Middle frontal gyrus (tissue), 1 donor: ENCODE measurements at regions not wholly inside any gene's neighbourhood (a gene's known extent, or its start where the extent isn't known, plus 50 kb on each side); places are given as distances from the start of the nearest gene placed in this dataset.
"Not testable (repeated sequence)": the region's sequence is repeated elsewhere in the genome, so short reads cannot be mapped to it uniquely, and the experiment has no call there.

Source experiments
- DNase-seq: peaks from one replicate; pipeline ENCODE4 v3.0.0-alpha.2; 2015; ENCODE audit warnings: low spot score; ENCODE audit errors: extremely low spot score

DNA sequence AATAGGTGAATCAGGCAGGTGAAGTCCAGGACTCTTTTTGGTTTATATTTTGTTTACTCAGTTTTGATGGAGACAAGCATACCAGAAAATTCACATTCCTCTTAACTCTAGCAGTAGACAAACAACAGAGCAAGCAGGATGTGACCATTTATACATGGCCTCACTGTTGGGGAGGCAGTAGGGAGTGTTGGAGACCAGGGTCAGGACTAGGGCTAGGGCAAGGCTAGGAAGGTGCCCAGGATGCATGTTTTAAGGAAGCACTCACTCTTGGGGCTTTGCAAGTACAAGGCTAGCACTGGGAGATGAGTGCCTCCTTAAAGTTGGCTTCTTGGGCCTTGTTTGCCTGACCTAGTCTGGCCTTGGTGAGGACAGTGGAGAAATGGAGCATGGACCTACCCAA is 84.5 kb upstream of the PLGLB2 start:
- DNase-seq: not testable (repeated sequence)

DNA sequence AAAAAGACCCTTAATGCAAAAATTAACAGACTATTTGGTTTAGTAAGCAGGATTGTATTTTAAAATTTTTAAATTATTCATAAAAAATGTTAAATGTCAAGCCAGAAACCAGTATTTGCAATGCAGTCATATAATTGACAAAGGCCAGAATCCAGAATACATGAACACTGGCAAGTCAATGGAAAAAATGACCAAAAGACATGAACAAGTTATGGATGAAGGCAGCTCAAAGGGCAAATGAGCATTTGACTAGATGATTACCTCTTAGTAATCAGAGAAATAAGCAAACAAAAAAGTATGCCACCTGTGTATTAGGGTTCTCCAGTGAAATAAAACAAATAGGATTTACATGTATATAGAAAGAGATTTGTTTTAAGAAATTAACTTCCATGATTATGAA is 80.9 kb upstream of the PLGLB2 start:
- not testable (repeated sequence) for DNase-seq

DNA sequence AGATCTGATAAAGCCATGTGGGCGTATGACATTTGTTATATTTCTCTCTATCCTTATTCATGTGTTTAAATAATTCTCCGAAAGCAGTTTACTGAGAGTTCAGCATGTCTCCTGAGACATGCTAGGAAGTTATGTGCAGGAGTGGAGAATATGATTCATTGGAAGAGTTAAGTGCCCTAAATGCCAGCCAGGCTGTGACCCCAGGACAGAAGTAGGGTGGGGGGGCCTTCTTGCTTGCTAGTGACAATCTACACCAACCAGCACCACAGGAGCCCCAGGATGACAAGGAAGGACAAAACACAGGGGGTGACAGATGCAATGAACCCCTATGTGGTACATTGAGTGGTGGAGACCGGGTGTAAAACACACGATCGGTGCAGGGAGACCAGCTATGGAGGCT is 79.5 kb upstream of the PLGLB2 start:
- DNase-seq: not testable (repeated sequence)

DNA sequence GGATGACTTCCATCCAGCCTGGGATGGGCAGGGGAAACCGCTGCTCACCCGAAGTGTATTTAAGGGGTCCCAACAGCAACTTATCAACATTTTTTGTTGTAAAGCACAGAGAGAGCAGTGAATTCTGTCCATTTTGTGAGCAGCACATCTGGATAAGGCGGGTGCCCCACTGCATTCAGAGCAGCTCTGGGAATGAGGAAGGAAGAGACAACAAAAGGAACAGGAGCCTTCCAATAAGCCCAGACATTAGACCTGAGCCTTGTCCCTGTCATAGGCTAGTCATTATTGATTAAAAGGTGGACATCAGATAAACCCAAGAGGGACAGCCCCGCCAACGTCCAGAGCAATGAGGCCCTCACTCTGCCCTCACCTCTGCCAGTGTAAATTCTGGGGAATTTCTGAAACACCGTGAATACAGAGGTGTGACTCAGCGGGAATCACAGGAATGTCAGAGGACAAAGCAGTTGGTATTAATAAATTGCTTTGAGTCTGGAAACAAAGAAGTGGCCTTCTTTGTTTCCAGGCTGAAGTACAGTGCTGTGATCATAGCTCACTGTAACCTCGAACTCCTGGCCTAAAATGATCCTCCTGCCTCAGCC is 78.2 kb upstream of the PLGLB2 start:
- not testable (repeated sequence) for DNase-seq

DNA sequence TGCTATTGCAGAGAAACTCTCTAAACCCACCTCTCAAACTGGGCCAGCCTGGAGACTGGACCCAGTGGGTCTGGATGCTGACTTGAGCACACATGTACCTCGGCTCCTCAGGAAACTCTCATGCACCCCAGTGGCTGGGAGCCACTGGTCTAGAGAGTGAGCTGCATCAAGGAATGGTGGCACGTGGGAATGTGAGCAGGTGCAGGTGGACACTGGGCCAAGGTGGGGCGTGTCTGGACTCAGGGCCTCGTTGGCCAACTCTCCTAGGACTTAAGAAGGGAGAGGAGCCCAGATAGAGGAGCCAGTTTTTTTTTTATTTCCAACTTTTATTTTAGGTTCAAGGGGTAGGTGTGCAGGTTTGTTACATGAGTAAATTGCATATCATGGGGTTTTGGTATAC is 75.5 kb upstream of the PLGLB2 start:
- DNase-seq: not testable (repeated sequence)

DNA sequence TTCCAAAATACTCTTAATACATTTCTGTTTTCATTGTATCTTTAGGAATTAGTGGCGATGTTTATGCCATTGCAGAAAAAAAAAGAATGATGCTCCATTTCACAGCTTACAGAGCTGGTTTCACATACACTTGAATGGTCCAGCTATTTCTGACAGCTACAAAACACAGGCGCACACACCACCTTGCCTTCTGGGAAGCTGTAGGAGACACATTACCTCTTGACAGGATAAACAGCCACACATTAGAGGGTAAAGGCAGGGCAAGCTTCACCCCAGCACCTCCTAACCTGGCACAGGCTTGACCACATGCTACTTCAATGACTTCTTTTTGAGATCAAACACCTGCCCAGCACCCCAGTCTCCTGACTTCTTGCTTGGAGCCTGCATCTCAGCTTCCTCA is 73.2 kb upstream of the PLGLB2 start:
- not testable (repeated sequence) for DNase-seq

DNA sequence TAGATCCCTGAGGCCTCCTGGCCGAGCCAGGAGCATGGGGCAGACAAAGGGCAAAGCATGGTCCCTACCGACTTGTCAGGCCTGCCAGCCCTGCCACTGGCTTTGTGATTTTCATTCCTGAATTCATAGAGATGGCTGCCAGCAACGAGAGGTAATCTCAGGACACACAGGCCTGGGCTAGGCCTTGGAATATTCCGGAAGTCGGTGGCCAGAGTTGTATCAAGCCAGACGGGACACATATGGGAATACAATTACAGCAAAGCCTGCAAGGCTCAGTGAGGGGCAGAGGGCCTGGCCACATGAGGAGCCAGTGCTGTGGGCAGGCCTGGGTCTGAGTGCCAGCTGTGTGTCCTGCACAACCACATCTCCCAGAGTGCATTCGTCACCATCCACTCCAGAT is 72.4 kb upstream of the PLGLB2 start:
- DNase-seq: not testable (repeated sequence)

DNA sequence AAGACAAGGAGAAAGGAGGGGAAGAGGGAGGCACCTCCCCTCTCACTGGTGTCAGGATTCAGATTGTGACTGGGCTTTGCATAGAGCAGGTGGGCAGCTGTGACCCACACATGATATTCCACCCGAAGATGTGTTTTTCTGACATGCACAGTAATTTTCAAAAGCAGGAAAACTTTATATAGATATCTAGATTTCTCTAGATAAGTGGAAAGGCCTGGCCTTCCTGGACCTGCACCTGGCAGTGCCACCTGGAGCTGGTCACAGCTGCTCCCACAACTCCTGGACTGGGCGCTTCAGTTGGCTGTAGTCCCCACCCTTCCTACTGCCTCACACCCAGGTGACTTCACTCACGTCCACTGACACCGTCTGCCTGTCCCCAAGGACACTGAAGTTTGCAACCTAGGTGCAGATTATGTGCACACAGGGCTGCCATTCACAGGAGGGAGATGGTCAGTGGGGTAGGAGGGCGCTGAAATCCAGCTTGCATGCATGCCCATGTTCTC is 70.4 kb upstream of the PLGLB2 start:
- DNase-seq: not testable (repeated sequence)

DNA sequence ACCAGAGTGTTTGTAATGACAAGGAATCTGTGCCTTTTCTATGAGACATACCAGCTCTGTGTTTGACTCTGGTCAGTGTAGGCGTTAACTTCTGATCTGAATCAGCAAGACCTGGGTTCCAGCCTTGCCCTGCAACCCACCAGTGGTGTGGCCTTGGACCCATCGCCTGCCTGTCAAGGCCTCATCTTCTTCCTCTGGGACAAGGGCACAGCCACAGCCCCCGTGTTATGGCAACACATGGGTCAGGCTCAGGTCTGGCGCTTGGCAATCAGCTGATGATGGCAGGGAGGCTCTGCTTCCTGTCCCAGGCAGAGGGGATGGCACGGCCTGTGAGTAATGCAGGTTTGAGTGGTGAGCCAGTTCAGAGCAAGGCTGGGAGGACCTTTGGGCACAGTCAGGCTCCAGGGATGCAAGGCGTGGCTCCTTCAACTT is 69.1 kb upstream of the PLGLB2 start:
- not testable (repeated sequence) for DNase-seq

DNA sequence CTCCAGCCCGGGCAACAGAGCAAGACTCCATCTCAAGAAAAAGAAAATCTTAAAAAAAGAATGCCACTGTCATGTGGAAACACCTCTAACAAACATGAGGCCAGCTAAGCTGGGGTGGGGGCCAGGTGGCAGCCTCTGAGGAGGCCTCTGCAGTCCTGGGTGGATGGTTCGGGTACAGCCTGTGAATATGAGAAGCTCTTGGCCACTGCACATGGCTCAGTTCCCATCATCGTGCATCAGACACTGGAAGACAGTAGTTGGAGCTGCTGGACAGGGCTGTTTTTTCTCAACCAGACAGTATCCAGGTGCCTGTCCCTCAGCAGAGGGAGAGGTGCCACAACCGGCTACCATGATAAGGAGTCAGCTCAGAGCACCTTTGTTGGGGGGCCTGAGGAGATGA is 67.9 kb upstream of the PLGLB2 start:
- DNase-seq: not testable (repeated sequence)

DNA sequence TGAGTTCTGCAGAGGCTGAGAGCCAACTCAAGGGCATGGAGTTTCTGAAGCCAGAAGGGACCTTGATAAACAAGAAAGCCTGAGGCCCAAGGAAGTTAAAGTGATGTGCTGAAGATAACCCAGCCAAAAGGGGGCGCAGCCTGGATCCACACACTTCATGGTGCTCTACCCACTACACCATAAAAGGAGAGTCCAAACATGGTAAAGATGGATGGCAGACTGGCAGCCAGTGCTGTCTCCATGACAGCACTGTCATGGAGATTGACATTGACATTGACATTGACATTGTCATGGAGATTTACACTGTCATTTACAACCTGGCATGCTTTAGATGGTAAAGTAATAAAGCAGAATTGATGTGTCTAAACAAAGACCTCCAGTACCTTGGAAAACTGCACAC is 67.2 kb upstream of the PLGLB2 start:
- DNase-seq: not testable (repeated sequence)

DNA sequence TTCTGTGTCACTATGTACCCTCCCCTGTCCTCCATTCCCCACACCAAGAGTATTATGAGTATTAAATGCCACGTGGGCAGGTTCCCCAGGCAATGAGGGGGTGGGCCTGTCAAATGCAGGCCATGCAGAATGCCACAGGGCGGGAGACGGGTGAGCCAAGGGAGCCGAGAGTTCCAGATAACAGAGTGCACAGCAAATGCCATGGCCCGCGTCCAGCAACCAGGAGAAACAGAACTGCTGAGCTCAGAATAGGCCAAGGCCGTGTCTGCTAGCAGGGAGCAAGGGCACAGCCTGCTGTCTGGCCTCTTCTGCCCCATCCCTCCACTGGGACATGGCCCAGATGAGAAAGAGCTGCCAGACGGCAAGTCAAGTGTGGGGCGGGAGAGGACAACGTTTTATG is 64.4 kb upstream of the PLGLB2 start:
- not testable (repeated sequence) for DNase-seq

DNA sequence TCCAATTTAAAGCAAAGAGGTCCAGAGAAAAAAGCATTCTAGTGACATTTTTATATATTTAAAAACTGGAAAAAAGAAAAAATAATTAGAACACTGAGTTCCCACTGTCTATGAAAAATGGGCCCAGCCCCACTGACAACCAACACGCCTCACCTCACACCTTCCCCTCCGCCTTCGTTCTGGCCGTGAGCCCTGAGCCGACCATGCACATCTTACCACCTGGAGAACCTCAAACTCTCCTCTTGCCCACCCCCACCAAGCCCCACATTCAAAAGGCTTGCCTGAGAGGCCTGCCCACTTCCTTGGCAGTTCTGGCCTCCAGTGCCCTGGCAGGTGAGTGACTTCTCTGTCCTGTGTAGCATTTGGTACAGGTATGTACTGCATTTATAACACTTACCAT is 63.9 kb upstream of the PLGLB2 start:
- DNase-seq: not testable (repeated sequence)

DNA sequence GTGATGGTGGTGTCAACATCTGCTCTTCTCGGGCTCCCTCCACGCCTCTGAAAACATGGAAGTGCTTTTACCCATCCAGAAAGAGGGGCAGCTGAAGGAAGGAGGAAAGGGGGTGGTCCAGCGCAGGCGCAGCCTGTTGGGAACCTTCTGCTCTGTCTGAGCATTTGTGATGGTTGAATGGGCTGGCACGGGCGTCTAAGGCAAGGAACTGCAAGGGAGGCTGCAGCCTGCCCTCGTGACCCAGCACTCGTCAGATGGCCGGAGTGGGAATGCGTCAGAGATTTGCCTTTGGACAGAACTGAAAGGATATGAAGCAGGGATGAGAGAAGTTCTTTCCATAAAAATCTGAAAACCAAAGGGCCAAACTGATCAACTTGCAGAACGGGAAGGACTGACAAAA is 62.3 kb upstream of the PLGLB2 start:
- not testable (repeated sequence) for DNase-seq

DNA sequence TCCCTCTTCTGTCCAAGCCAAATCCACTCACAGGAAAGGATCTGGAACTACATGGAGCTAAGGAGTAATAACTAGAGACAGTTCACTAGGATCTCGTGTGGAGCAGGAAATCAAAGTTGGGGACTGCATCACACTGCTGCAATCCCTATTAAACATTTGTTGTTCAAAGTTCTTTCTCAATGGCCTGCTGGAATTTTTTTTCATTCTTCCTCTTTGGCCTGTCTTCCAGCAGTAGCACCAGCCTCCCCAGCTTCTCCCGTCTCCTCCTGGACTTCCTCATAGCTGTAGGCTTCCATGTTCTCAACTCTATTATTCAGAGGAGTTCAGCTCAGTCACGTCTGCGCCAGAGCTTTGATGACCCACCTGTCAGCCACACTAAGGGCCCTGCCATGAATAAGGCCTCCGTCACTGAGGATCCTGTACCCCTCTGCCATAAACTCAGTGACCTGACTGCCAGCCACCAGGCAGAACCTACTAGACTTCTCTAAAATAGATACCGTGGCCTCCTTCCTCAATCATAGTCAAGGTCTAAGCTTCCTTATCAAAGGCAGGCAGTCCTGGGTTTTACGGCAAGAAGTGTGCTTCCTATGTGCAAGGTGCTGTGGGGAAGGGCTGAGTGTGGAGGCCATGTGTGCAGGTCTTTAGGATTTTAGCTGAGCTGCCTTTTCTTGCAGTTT is 60.9 kb upstream of the PLGLB2 start:
- DNase-seq: not testable (repeated sequence)

DNA sequence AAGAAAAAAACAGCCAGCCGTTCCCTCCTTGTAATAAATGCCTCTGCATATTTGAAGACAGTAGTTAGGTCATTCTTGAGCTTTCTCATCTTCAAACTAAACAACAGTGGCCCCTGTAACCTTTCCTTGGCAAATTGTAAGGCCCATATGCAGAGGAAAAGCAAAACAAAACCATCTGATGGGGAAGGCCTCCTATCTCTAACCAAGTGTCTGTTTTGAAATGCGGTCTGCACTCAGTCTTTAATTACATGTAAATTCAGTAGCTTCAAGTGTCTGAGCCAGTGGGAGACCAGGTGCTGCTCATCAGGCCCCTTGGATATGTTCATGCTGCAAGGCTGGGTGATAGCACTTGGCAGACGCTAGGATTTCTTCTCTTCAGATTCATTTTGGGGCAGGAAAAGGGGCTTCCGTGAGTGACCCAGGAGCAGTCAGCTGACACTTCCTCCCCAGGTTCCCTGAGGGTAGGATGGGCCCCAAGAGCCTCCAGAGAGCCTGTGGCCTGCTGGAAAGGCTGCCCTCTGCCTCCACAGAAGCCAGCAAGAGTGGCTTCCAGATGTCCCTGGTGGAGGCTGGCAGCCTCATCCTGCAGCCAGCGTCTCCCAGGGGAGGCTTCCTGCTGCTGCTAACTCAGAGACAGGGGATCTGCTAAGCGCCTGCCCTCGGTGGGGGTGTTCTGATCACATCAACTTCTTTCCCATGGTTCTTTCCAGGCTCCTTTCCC is 60.2 kb upstream of the PLGLB2 start:
- DNase-seq: not testable (repeated sequence)

DNA sequence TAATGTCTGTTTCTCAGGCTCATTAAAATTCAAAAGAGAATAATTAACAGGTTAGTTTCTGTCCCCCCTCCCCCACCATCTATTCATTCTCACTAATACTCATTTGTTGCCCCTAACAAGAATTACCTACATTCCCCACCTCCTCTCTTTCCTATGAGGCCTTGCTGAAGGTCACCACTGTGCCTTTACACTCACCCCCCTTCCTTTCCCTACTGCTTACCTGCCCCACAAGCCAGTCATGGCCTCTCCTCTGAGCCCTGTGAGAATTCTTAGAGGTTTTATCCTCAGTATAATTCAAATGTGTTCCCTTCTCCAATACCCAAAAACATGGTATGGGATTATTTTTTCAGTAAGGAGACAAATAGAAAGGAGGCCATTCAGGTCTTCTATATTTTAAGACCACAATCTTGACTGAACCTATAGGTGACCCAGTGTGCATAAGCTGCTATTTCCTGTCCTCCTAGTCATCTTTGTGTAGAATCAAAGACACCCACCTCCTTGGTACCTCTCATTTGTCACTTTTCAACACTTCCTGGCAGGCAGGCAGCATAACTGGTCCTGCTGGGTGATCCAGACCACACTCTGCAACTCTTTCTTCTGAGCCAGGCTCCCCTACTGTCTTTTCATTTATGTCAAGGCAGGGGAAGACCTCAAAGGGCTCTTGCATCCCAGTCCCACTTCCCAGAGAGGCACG is 55.8 kb upstream of the PLGLB2 start:
- DNase-seq: not testable (repeated sequence)

DNA sequence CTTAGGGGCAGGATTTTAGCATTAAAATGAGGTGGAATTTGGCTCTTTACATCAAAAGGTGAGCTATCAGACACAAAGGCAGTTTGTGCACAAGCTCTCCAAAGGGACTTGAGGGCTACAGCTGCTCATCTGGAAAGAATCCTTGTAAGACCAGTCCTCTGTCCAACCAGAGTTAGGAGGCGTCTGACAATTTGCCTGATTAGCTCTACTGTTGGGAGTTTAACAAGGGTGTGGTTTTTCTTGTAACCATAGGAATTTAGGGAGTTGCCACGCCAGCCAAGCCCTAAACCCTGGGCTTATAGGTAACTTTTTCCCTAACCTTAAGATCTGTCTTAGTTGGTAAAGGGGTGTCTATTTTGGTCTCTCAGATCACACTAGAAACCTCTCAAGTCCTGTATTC is 55.0 kb upstream of the PLGLB2 start:
- not testable (repeated sequence) for DNase-seq

DNA sequence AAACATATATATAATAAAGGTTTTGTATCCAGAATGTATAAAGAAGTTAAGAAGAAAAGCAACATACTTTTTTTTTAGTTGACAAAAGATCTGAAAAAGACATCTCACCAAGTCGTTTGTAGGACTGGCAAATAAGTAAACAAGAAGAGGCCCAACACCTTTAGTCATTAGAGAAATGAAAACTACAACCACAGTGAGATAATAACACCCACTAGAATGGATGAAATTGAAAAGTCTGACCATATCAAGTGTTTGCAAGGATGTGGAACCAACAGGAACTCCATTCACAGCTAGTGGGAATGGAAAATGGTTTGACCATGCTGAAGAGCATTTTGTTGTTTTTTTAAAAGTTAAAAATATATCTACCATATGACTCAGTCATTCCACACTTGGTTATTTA is 54.0 kb upstream of the PLGLB2 start:
- DNase-seq: not testable (repeated sequence)

DNA sequence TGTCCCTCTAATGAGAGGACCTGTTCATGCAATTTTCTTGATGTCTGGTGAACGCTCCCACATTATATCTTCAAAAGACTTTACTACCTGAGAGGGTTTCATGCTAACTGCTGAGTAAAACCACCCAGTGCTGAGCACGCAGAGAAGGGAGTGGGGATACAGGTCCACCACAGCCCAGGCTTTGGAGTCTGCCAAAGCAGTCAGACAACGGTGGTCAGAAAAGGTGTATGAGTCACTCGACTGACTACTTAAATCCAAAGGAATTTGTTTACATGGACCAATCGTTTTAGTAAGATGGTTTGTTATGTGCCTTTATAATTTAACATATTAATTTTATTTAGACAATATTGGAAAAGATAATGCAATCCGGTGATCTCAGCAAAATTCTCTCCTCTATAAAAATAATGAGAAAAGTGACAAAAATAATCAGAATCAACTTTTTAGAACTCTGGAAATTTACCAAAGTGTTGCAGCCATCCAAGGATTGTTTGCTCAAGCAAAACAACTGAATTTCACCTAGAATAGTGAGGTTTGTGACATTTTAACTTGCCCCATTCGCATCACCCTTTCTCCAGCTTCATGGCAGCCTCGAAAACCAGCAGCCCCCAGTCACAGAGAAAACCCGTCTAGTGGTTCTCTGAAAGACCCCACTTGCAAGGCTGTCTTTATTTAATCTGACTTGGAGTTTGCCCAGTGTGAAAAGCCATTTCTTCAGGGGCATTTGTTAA is 52.1 kb upstream of the PLGLB2 start:
- not testable (repeated sequence) for DNase-seq
